ENCODE measurements at regions not wholly inside any gene's neighbourhood (a gene's known extent, or its start where the extent isn't known, plus 50 kb on each side); places are given as distances from the start of the nearest gene placed in this dataset.

GRCh38 chr5:114977979-114978573 is 191.6 kb downstream of the TRIM36 start:
- ChIA-PET POLR2A (ENCODE audit: low non-redundant PET) (no interaction called here), CTCF (interaction anchor here (0.6 kb wide), 1 partner anchor 119 kb away, joined by 3 read pairs; no protein-coding TSS in a partner anchor)
- no peak for DNase-seq (ENCODE audit: low spot score)
- TF ChIP-seq CTCF (conservative IDR thresholded peaks at IDR 0.05; ENCODE audit: low read depth): no peak
- no peak overlapping the region for H3K27ac ChIP-seq

- POLR2A ChIA-PET (ENCODE audit: low non-redundant PET): no interaction called here
- TF ChIP-seq CTCF (conservative IDR thresholded peaks at IDR 0.05; ENCODE audit: low read depth): no peak
- CTCF ChIA-PET: interaction anchor here (0.7 kb wide), 1 partner anchor 202 kb away, joined by 4 read pairs; no protein-coding TSS in a partner anchor
- no peak overlapping the region for H3K27ac ChIP-seq
- DNase-seq (ENCODE audit: low spot score): no peak
These were observed 200.2 kb downstream of the TRIM36 start for GRCh38 chr5:114969482-114969881.

GRCh38 chr5:114957384-114957783 is 212.3 kb downstream of the TRIM36 start:
- ChIA-PET POLR2A (ENCODE audit: low non-redundant PET) (no interaction called here), CTCF (no interaction called here)
- H3K27ac ChIP-seq: no peak overlapping the region
- no peak for TF ChIP-seq CTCF (conservative IDR thresholded peaks at IDR 0.05; ENCODE audit: low read depth)
- no peak for DNase-seq (ENCODE audit: low spot score)

- TF ChIP-seq CTCF (conservative IDR thresholded peaks at IDR 0.05; ENCODE audit: low read depth): no peak
- ChIA-PET POLR2A (ENCODE audit: low non-redundant PET) (no interaction called here), CTCF (no interaction called here)
- H3K27ac ChIP-seq: no peak overlapping the region
- DNase-seq (ENCODE audit: low spot score): no peak
These were observed 216.1 kb downstream of the TRIM36 start for GRCh38 chr5:114953565-114953964.

- POLR2A ChIA-PET (ENCODE audit: low non-redundant PET): no interaction called here
These were observed 216.8 kb downstream of the TRIM36 start for GRCh38 chr5:114952876-114953275.

GRCh38 chr5:114949756-114950155 is 220.0 kb downstream of the TRIM36 start:
- CTCF ChIA-PET: no interaction called here

More at GRCh38 chr5:114952876-114953275, 216.8 kb downstream of the TRIM36 start:
- TF ChIP-seq CTCF (conservative IDR thresholded peaks at IDR 0.05; ENCODE audit: low read depth): no peak
- no peak for DNase-seq (ENCODE audit: low spot score)
- CTCF ChIA-PET: no interaction called here
- no peak overlapping the region for H3K27ac ChIP-seq

More at GRCh38 chr5:114949756-114950155, 220.0 kb downstream of the TRIM36 start:
- H3K27ac ChIP-seq: no peak overlapping the region
- no peak for DNase-seq (ENCODE audit: low spot score)
- POLR2A ChIA-PET (ENCODE audit: low non-redundant PET): no interaction called here
- TF ChIP-seq CTCF (conservative IDR thresholded peaks at IDR 0.05; ENCODE audit: low read depth): no peak
